Astrocyte of the spinal cord (primary cell): ENCODE measurements at regions not wholly inside any gene's neighbourhood (a gene's known extent, or its start where the extent isn't known, plus 50 kb on each side); places are given as distances from the start of the nearest gene placed in this dataset.

Experiments
- DNase-seq: peaks from one replicate; pipeline ENCODE4 v3.0.0; 2011; ENCODE audit warnings: low read depth, low spot score
- H3K4me3 ChIP-seq: 2 replicates; pipeline ENCODE4 v1.5.1; 2011; ENCODE audit warnings: low read depth, mild to moderate bottlenecking, low read length, moderate library complexity
- in situ Hi-C: cut with HindIII; loops from 2 replicates; pipeline ENCODE4 v1.10.0; 2017; ENCODE audit warnings: low sequenced_read_pairs
- TF ChIP-seq, protein P1 (sequence below): IDR thresholded peaks from 2 replicates; pipeline ENCODE4 v1.5.1; 2012; ENCODE audit warnings: low read depth, mild to moderate bottlenecking, low read length, inconsistent platforms

DNA sequence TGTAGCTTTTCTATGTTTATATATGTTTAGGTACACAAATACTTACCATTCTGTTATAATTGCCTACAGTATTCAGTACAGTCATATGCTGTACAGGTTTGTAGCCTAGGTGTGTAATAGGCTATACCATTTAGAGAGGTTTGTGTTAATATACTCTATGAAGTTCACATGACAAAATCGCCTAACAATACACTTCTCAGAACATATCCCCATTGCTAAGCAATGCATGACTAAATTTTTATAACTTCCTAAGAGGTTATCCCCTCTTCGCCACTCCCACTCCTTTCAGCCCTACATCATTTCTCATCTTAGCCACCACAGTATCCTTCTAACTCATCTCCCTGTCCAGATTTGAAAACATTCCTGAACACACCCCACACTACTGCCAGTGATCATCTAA, 83.7 kb upstream of the ZCCHC13 start:
- DNase-seq, result no peak
- TF ChIP-seq, protein P1, sequence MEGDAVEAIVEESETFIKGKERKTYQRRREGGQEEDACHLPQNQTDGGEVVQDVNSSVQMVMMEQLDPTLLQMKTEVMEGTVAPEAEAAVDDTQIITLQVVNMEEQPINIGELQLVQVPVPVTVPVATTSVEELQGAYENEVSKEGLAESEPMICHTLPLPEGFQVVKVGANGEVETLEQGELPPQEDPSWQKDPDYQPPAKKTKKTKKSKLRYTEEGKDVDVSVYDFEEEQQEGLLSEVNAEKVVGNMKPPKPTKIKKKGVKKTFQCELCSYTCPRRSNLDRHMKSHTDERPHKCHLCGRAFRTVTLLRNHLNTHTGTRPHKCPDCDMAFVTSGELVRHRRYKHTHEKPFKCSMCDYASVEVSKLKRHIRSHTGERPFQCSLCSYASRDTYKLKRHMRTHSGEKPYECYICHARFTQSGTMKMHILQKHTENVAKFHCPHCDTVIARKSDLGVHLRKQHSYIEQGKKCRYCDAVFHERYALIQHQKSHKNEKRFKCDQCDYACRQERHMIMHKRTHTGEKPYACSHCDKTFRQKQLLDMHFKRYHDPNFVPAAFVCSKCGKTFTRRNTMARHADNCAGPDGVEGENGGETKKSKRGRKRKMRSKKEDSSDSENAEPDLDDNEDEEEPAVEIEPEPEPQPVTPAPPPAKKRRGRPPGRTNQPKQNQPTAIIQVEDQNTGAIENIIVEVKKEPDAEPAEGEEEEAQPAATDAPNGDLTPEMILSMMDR, result no peak
- no peak overlapping the region for H3K4me3 ChIP-seq
- in situ Hi-C loops, result no loop called here

DNA sequence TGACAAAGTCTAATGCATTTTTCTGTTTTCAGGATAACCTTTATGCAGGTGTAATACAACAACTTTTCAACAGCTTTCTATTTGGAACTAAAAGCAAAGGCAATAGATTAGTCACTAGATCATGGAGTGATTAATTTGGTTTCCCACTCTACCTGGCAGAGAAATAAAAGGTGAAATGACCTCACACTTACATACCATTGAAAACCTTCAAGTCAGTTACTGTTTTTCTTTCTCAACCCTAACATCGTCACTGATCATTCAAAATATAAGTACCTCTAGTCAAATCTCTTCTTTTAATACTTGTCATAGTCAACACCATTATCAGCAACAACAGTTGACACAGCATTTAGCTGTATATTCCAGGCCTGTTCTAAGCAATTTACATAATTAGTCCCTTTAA, 85.1 kb upstream of the ZCCHC13 start:
- TF ChIP-seq, protein P1, result no peak
- in situ Hi-C loops, result no loop called here

GRCh38 chrX:74216421-74216820, 87.6 kb upstream of the ZCCHC13 start:
- in situ Hi-C loops, result no loop called here
- DNase-seq, result no peak
- no peak overlapping the region for H3K4me3 ChIP-seq
- TF ChIP-seq, protein P1, result no peak

More for the DNA sequence above, 85.1 kb upstream of the ZCCHC13 start:
- H3K4me3 ChIP-seq, result no peak overlapping the region
- DNase-seq, result no peak

GRCh38 chrX:74211911-74212310, 92.1 kb upstream of the ZCCHC13 start:
- no peak for DNase-seq
- TF ChIP-seq, protein P1, result no peak
- in situ Hi-C loops, result no loop called here
- no peak overlapping the region for H3K4me3 ChIP-seq

DNA sequence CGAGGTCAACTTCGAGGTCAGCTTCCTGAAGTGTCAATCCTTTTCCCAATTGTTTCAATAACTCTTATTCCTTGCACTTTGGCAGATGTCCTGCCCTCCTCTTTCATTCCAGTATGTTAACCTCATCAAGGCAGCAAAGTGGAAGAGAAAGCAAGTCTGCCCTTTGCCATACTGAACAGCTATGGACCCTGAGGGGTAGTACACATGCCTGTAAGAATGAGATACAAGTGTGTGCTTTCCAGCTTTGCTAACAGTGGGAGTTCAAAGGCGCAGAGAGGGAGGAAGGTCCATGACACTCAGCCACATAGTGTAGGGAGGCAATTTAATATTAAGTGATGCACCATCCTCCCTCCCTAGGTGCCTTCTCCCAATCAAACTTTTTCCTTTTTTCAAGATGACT, 96.4 kb upstream of the ZCCHC13 start:
- DNase-seq, result no peak
- H3K4me3 ChIP-seq, result no peak overlapping the region
- TF ChIP-seq, protein P1, result no peak
- in situ Hi-C loops, result no loop called here

DNA sequence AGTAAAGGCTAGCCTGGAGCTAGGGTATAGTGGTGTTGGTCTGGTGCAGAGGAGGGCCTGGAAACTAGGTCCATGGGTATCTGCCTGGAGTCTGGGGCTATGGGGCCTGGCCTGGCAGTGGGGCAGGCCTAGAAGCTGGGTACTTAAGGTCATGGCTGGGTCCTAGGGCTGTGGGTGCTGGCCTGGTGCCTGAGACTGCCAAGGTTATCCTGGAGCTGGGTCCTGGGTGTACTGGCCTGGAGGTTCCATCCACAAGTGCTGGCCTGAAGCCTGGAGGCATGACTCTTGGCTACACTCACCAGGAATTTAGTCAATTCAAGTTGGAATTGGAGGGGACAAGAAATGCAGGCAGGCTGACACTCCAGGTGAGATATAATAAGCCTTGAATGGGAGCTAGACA, 108.4 kb upstream of the ZCCHC13 start:
- H3K4me3 ChIP-seq, result no peak overlapping the region
- no peak for DNase-seq
- in situ Hi-C loops, result no loop called here
- TF ChIP-seq, protein P1, result no peak

DNA sequence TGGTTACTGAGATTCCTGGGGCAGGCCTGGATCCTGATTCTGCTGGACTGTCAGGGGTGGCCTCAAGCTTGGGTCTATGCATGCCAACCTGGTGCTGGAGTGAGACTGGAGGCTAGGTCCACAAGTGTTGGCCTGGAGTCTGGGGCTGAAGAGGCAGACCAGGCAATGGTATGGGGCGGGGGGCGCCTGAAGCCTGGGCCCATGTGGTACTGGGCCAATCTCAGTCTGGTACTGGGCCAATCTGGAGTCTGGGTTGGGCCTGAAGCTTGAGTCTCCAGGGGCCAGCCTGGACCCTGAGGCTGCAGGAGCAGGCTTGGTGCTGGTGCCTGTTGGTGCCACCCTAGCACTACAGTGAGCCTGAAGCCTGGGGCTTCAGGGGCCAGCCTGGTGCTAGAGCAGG, 108.9 kb upstream of the ZCCHC13 start:
- in situ Hi-C loops, result no loop called here
- DNase-seq, result no peak
- H3K4me3 ChIP-seq, result no peak overlapping the region
- TF ChIP-seq, protein P1, result no peak
